Activated CD8-positive, alpha-beta memory T cell treated with anti-CD3 and anti-CD28 coated beads, Interleukin-2, amount 50 U/mL, for 1 hour (primary cell): ENCODE measurements at regions not wholly inside any gene's neighbourhood (a gene's known extent, or its start where the extent isn't known, plus 50 kb on each side); places are given as distances from the start of the nearest gene placed in this dataset.
"Not testable (repeated sequence)": the region's sequence is repeated elsewhere in the genome, so short reads cannot be mapped to it uniquely, and the experiment has no call there.

Source experiments
- DNase-seq: peaks from one replicate; pipeline ENCODE4 v3.0.0-alpha.2; 2020; ENCODE audit errors: extremely low read depth

- no peak for DNase-seq
These were observed 102.0 kb upstream of the PWP1 start for GRCh38 chr12:107583551-107583950.

DNA sequence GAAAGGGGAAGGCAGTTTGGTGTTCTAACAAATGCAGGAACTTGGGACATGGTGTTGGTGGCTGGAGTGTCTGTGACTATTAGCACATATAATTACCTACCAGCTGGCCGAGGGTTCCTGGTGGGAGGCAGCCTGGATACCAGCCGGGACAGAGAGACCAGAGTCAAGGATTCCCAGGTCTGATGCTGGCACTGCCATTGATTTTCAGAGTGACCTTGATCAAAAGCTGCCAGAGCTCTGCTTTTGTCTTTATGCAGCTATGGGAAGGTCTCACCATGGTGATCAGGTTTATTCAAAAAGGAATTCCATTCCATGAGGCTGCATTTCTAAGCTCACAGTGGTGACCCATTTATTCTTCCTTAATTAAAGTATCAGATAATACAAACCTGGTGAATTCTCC, 101.0 kb upstream of the PWP1 start:
- DNase-seq: no peak

GRCh38 chr12:107586256-107586970, 99.2 kb upstream of the PWP1 start:
- DNase-seq: no peak

DNA sequence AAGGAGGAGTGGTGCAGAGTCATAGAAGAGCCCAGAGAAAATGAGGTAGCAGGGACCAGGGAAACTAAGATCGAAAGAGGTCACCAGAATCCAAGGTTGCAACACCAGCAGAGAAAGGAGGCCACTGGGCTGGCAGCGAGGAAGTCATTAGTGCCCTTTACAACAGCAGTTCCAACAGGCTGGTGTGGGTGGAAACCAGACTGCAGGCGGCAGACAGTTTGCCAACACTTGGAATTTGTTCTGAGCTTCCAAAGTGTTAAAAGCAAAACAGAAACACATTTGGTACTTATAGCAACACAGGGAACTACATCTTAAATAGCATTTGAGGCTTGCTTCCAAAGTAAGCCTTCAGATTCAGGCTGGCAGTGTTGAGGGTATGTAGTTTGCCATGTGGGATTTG, 95.2 kb upstream of the PWP1 start:
- no peak for DNase-seq

DNA sequence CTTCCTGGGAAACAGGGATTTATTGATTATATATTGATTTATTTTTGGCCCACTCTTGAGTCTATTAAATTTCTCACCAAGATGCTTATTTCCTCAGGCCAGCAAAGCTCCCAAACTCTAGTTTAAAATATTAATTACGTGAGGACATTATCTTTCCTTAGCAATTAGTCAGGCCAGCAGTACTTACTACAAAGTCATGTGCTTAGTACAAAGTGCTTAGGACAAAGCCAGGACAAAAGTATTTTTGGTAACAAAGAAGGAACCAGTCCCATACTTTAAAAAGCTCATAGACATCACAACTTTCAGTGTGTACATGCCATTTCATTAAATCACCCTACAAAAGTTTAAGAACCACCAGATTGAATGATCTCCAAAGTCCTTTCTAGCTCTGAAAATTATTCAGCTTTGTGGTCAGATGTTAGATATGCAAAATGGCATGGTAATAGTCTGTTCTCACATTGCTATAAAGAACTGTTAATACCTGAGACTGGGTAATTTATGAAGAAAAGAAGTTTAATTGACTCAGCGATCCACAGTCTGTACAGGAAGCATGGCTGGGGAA, 94.7 kb upstream of the PWP1 start:
- DNase-seq: no peak

DNA sequence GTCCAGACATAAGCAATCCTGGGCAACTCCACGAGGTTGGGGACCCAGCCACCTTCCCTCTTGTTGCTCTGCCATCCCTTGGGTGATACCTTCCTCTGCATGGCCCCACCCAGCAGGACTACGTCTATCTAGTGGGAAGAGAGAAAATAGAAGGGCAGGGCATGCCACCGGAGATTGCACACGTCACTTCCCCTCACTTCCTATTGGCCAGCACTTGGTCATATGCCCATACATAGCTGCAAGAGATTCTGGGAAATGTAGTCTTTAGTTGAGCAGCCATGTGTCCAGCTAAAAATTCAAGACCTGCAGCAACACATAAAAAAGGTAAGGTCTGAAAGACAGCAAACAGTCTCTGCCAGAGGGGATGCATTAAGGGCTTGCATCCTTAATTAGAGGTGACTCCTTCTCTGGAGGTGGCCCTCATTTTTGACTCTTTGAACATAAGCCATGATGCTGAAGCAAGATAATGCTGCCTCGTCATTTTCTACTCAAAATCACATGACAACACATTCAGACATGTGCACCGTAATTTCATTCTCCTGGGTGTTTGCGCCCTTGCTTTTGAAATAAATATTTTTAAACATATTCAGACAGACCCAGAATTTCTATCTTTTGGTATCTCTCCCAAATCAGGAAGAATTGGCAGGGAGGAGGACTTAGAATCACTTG, 91.8 kb upstream of the PWP1 start:
- no peak for DNase-seq

DNA sequence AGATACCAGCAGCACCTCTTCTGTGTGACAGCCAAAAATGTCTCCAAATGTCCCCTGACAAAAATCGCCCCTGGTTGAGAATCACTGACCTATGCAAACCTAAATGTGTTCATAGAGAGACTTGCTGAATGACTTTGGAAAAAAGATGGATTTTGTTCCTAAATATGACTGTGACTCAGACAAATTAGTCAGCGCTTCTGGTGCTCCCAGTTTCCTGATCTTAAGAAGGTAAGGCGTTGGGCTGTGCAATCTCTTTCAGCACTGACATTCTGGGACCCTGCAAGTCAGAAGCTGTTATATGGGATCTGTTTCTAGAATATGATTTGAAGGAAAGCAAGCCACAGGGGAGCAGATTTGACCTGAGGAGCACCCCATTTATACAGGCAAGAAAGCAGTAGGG, 90.6 kb upstream of the PWP1 start:
- no peak for DNase-seq

DNA sequence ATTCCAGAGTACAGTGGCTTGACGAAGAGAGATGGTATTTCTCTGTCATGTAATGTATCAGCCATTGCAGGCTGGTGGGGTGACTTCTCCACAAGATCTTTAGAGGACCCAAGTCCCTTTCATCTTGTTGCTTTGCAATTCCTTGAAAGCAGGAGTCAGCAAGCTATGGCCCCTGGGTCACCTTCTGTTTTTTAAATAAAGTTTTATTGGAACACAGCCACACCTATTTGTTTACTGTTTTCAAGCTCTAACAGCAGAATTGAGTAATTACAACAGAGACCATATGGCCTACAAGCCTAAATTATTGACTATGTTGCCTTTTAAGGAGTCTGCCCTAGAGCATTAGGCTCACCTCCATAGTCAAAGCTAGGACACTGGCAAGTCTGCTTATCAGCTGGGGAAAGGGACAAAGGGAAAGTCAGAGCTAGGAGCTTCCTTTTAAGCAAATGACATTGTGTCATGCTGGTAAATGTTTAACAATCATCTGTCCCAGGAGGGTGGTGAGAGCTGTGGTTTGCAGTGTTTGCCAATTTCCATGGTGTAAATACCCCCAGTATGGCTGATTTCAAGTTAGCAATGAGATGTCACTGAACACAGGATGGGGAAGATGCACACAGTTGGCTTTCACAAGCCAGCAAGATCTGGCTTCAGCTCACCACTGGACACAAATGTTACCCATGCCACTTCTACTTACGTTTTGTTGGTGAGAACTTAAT, 87.7 kb upstream of the PWP1 start:
- no peak for DNase-seq

- no peak for DNase-seq
These were observed 86.7 kb upstream of the PWP1 start for GRCh38 chr12:107598906-107599305.

DNA sequence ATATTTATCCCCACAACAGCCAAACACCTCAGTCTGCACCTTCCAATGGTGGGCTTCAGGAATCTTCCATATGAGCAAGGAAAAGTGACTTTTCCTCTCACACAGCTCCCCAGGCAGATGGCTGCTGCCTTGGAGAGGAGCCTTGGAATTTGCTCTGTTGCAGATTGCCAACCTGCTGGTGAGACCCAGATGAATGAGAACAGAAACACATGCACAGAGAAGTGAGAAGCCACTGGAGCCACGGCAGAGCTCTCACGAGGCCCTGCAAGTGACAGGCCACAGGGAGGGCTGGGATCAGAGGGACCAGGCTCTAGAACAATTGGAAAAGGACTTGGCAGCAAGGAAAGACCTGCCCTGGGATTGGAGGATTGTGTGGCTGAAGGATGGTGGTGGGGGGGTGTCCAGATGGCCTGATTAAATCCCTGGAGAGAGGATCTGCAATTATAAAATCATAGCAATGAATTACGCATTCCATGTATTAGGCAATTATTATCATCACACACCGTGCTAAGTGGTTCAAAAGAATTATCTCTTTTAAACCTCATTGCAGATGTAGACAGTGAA, 84.9 kb upstream of the PWP1 start:
- no peak for DNase-seq

GRCh38 chr12:107602446-107602845, 83.2 kb upstream of the PWP1 start:
- no peak for DNase-seq

- DNase-seq: no peak
These were observed 80.3 kb upstream of the PWP1 start for GRCh38 chr12:107605293-107605692.

DNA sequence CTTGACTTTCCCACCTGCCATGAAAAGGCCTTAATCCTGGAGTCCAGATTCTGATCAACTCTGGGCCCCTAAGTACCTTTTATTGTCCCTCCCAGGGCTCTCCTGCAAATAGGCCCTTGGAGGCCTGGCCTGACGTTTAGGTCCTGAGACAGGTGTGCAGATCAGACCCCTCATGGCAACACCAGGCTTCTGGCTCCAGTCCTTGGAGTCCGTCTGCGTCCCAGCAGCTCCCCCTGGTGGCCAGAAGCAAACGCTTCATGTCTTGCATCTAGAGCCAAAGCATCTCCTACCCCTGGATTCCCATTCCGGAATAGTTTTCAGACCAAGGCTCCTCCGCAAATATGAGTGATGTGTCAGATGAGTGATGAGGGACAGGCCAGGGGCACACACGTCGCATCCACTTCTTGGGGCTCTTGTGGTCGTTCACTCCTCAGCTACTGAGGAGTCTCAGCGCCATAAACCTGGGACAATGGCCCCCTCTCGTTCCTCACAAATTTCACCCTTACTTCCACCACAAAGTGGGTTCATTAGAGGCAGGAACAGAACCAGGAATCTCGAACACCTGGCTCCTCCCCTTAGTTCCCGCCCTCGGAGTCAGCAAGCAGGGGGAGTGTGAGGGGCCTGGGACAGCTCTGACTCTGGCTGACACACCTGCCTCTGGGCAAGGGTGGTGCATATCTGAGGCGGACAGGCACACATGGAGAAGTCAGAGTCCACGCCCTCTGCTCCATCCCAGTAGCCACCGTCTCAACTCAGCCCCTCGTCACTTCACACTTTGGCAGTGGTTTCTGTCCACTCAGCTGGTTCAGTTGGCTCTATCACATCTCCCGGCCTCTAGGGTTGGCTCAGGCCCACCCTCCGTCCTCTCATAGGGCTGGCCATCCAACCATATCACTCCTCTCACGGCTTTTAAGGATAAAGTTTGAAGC, 77.9 kb upstream of the PWP1 start:
- peak; percentile 63 for DNase-seq

- DNase-seq: not testable (repeated sequence)
These were observed 76.8 kb upstream of the PWP1 start for GRCh38 chr12:107608779-107609178.

- DNase-seq: no peak
These were observed 75.4 kb upstream of the PWP1 start for GRCh38 chr12:107610021-107610859.

GRCh38 chr12:107612508-107612907, 73.1 kb upstream of the PWP1 start:
- no peak for DNase-seq

- no peak for DNase-seq
These were observed 68.7 kb upstream of the PWP1 start for GRCh38 chr12:107616941-107617340.

DNA sequence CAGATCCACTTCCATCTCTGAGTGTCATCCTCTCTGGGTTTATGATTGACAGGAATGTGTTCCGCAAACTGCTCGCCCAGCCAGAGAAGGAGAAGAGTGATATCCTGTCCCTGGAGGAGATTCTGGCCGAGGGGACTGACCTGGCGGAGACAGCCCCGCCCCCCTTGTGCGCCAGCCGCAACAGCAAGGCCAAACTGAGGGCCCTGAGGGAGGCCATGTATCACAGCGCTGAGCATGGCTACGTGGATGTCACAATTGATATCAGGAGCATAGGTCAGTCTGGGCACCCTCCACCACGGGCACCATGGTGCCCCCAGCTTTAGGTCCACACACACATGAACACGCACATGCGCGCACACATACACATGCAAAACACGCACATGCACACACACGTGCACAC, 67.5 kb upstream of the PWP1 start:
- DNase-seq: no peak

- DNase-seq: no peak
These were observed 65.8 kb upstream of the PWP1 start for GRCh38 chr12:107619831-107620230.

GRCh38 chr12:107622001-107622400, 63.6 kb upstream of the PWP1 start:
- DNase-seq: no peak
